Activated CD4-positive, alpha-beta memory T cell treated with anti-CD3 and anti-CD28 coated beads, Interleukin-2, amount 10 ng/mL, durations not matched to agents 7 days and 5 days (primary cell): ENCODE measurements at regions not wholly inside any gene's neighbourhood (a gene's known extent, or its start where the extent isn't known, plus 50 kb on each side); places are given as distances from the start of the nearest gene placed in this dataset.

Experiments used
- CTCF ChIA-PET: fragments of 350-600 bp; sonication (Branson Sonifier 250); formaldehyde crosslinking; loops from one replicate; lab custom pipeline; 2021; ENCODE audit warnings: antibody characterized with exemption, inconsistent platforms; lab: Charles Lee
- POLR2A ChIA-PET: fragments of 350-600 bp; sonication (Branson Sonifier 250); formaldehyde crosslinking; loops from one replicate; lab custom pipeline; 2021; ENCODE audit warnings: antibody characterized with exemption; lab: Charles Lee
- DNase-seq: peaks from one replicate; pipeline ENCODE4 v3.0.0-alpha.2; 2020
- H3K27ac Mint-ChIP-seq: one replicate; pipeline ENCODE4 v1.8.0; 2021; ENCODE audit warnings: mild to moderate bottlenecking, mixed read lengths
- H3K27me3 Mint-ChIP-seq: one replicate; pipeline ENCODE4 v1.8.0; 2021; ENCODE audit warnings: mixed read lengths
- H3K36me3 Mint-ChIP-seq: one replicate; pipeline ENCODE4 v1.8.0; 2021; ENCODE audit warnings: low read depth, mixed read lengths
- H3K4me1 Mint-ChIP-seq: one replicate; pipeline ENCODE4 v1.8.0; 2021; ENCODE audit warnings: mixed read lengths
- H3K4me3 Mint-ChIP-seq: one replicate; pipeline ENCODE4 v1.8.0; 2021; ENCODE audit warnings: mild to moderate bottlenecking, mixed read lengths
- H3K9me3 Mint-ChIP-seq: one replicate; pipeline ENCODE4 v1.8.0; 2021; ENCODE audit warnings: mixed read lengths

GRCh38 chr6:69623357-69623756 is 173.5 kb downstream of the LMBRD1 start:
- H3K27ac Mint-ChIP-seq = no peak overlapping the region
- no peak for DNase-seq
- H3K9me3 Mint-ChIP-seq = no peaks in the 10 kb centered on the region
- ChIA-PET POLR2A (no interaction called here), CTCF (no interaction called here)
- H3K27me3 Mint-ChIP-seq = peaks cover 17% of the 10 kb centered on the region
- no peak overlapping the region for H3K4me3 Mint-ChIP-seq
- no peaks in the 10 kb centered on the region for H3K36me3 Mint-ChIP-seq
- no peaks in the 10 kb centered on the region for H3K4me1 Mint-ChIP-seq

GRCh38 chr6:69622924-69623323 is 173.9 kb downstream of the LMBRD1 start:
- H3K4me1 Mint-ChIP-seq = no peaks in the 10 kb centered on the region
- no peaks in the 10 kb centered on the region for H3K36me3 Mint-ChIP-seq
- POLR2A ChIA-PET = no interaction called here
- DNase-seq = no peak
- no peak overlapping the region for H3K27ac Mint-ChIP-seq
- CTCF ChIA-PET = no interaction called here
- no peaks in the 10 kb centered on the region for H3K9me3 Mint-ChIP-seq
- H3K27me3 Mint-ChIP-seq = peaks cover 17% of the 10 kb centered on the region
- no peak overlapping the region for H3K4me3 Mint-ChIP-seq

- no peaks in the 10 kb centered on the region for H3K4me1 Mint-ChIP-seq
- no peaks in the 10 kb centered on the region for H3K9me3 Mint-ChIP-seq
- POLR2A ChIA-PET = no interaction called here
- no peak overlapping the region for H3K4me3 Mint-ChIP-seq
- H3K36me3 Mint-ChIP-seq = no peaks in the 10 kb centered on the region
- no peak overlapping the region for H3K27ac Mint-ChIP-seq
- H3K27me3 Mint-ChIP-seq = peaks cover 15% of the 10 kb centered on the region
- no peak for DNase-seq
- CTCF ChIA-PET = no interaction called here
Measured at GRCh38 chr6:69622230-69622629, 174.6 kb downstream of the LMBRD1 start.

DNA sequence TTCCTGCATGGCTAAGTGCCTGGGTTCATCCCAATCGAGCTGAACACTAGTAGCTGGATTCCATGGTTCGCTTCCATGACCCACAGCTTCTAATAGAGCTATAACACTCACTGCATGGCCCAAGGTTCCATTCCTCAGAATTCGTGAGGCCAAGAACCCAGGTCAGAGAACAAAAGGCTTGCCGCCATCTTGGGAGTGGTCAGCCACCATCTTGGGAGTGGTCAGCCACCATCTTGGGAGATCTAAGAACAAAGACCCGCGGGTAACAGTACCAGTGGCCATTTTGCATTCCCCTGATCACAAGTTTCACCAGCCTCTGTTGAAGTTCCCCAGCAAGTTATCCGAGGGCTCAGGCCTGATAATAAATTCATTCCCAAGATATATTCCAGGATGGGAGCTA is 179.6 kb downstream of the LMBRD1 start:
- no peaks in the 10 kb centered on the region for H3K4me1 Mint-ChIP-seq
- no peaks in the 10 kb centered on the region for H3K9me3 Mint-ChIP-seq
- peaks cover 6% of the 10 kb centered on the region for H3K27me3 Mint-ChIP-seq
- no peak overlapping the region for H3K27ac Mint-ChIP-seq
- CTCF ChIA-PET = no interaction called here
- no peaks in the 10 kb centered on the region for H3K36me3 Mint-ChIP-seq
- no peak for DNase-seq
- no peak overlapping the region for H3K4me3 Mint-ChIP-seq
- POLR2A ChIA-PET = no interaction called here

GRCh38 chr6:69609836-69610472 is 186.9 kb downstream of the LMBRD1 start:
- H3K27ac Mint-ChIP-seq = no peak overlapping the region
- ChIA-PET POLR2A (no interaction called here), CTCF (no interaction called here)

GRCh38 chr6:69601132-69601531 is 195.7 kb downstream of the LMBRD1 start:
- H3K27me3 Mint-ChIP-seq = peaks cover 2% of the 10 kb centered on the region
- CTCF ChIA-PET = no interaction called here
- no peak overlapping the region for H3K27ac Mint-ChIP-seq
- no peaks in the 10 kb centered on the region for H3K4me1 Mint-ChIP-seq
- H3K36me3 Mint-ChIP-seq = no peaks in the 10 kb centered on the region
- H3K4me3 Mint-ChIP-seq = no peak overlapping the region
- no peak for DNase-seq
- H3K9me3 Mint-ChIP-seq = no peaks in the 10 kb centered on the region
- POLR2A ChIA-PET = no interaction called here

More at GRCh38 chr6:69609836-69610472, 186.9 kb downstream of the LMBRD1 start:
- H3K27me3 Mint-ChIP-seq = peaks cover 4% of the 10 kb centered on the region
- no peak overlapping the region for H3K4me3 Mint-ChIP-seq
- no peaks in the 10 kb centered on the region for H3K4me1 Mint-ChIP-seq
- H3K36me3 Mint-ChIP-seq = no peaks in the 10 kb centered on the region
- no peak for DNase-seq
- H3K9me3 Mint-ChIP-seq = no peaks in the 10 kb centered on the region

- no peak overlapping the region for H3K4me3 Mint-ChIP-seq
- ChIA-PET CTCF (no interaction called here), POLR2A (no interaction called here)
- H3K27ac Mint-ChIP-seq = no peak overlapping the region
- H3K4me1 Mint-ChIP-seq = no peaks in the 10 kb centered on the region
- H3K27me3 Mint-ChIP-seq = no peaks in the 10 kb centered on the region
- no peaks in the 10 kb centered on the region for H3K9me3 Mint-ChIP-seq
- DNase-seq = no peak
- no peaks in the 10 kb centered on the region for H3K36me3 Mint-ChIP-seq
Measured at GRCh38 chr6:69594405-69594804, 202.4 kb downstream of the LMBRD1 start.

DNA sequence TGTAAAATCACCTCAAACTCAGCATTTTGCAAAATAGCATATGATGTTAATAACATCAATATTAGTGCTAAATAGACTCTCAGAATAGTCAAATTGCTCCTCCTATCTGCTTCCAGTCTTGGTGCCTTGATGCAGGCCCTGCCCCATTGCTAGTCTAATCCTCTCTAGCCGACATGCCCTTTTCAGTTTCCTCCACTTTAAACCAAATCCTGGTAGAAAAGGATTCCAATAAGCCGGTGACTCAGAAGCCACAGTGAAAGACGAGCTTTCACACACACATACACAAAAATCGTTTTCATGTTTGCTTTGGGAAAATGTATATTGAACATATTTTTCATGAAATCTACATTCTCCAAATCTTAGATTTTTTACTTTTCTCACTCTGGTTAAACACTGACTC is 203.1 kb downstream of the LMBRD1 start:
- Mint-ChIP-seq H3K4me1 (no peaks in the 10 kb centered on the region), H3K27ac (no peak overlapping the region), H3K27me3 (no peaks in the 10 kb centered on the region), H3K9me3 (no peaks in the 10 kb centered on the region), H3K36me3 (no peaks in the 10 kb centered on the region), H3K4me3 (no peak overlapping the region)
- ChIA-PET CTCF (no interaction called here), POLR2A (no interaction called here)
- DNase-seq = no peak

DNA sequence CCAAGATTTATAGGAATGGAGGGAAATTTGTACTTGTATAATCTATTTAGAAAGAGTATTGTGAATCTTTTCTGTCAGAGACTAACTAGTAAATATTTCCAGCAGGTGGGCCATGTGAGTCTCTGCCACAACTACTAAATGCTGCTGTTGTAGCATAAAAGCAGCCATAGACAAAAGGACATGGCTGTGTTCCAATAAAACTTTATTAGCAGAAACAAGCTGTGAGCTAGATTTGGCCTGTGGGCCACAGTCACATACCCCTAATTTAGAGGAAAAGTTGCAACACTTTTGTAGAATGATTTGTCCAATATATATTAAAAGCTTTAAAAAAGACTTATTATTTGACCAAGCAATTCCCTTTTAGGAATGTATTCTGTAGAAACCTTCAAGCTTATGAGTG is 207.2 kb downstream of the LMBRD1 start:
- H3K36me3 Mint-ChIP-seq = no peaks in the 10 kb centered on the region
- ChIA-PET POLR2A (no interaction called here), CTCF (no interaction called here)
- peaks cover 10% of the 10 kb centered on the region for H3K4me1 Mint-ChIP-seq
- peaks cover 14% of the 10 kb centered on the region for H3K27me3 Mint-ChIP-seq
- no peak overlapping the region for H3K27ac Mint-ChIP-seq
- DNase-seq = no peak
- H3K9me3 Mint-ChIP-seq = no peaks in the 10 kb centered on the region
- H3K4me3 Mint-ChIP-seq = no peak overlapping the region

DNA sequence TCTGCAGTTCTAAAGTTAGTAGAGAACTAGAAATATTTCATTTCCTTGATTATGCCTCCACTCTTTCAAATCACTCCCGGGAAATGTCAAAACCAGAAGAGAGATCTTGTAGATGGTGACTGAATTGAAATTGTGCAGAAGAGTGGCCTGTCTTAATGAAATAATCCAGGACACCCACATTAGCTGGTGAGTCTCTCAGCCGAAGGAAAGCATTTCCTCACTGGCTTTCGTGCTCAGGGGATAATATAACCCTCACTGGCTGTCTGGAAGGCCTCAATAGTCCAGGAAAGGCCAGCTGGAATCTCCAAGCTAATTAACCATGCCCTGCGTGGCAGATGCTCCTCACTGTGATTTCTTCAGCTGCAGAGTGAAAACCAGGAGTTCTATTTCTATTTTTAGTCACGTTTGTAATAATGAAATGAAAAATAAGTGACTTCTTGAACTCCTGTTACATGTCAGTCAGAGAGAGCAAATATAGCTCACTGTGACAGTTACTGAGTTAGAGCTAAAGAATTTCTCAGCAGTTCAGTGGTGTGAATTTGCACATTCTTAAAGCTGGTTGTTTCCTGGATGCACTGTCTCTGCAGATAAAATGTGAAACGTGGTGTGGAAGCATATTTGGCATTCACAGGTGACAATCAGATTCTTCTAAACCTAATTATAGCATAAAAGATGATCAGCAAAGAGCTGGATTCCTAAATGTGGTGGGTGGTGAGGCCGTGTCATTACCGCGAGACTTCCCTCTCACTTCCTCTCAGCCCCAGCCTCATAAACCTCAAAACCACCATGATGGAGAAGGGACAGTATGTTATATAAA is 211.7 kb downstream of the LMBRD1 start:
- Mint-ChIP-seq H3K36me3 (no peaks in the 10 kb centered on the region), H3K4me3 (no peak overlapping the region), H3K27me3 (peaks cover 20% of the 10 kb centered on the region), H3K27ac (no peak overlapping the region), H3K4me1 (peaks cover 12% of the 10 kb centered on the region), H3K9me3 (no peaks in the 10 kb centered on the region)
- POLR2A ChIA-PET = no interaction called here
- CTCF ChIA-PET = no interaction called here
- no peak for DNase-seq

DNA sequence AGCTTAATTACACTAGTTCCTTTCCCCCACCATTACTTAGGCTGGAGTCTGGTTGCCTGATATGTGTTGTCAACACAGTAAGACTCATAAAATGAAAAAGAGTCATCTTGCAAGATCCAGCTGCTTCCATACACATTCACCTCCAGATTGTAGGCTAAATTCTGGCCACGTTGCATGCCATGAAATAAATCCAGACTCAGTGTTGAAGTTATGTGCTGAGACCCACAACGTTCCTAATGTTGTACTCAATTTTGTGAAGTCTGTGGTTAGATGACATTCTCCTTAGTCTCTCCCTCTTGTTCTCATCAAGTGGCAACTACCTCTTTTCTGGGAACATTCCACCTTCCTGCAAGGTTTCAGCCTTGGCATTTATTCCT is 212.3 kb downstream of the LMBRD1 start:
- Mint-ChIP-seq H3K36me3 (no peaks in the 10 kb centered on the region), H3K4me3 (no peak overlapping the region), H3K27me3 (peaks cover 20% of the 10 kb centered on the region), H3K27ac (no peak overlapping the region), H3K4me1 (peaks cover 12% of the 10 kb centered on the region), H3K9me3 (no peaks in the 10 kb centered on the region)
- CTCF ChIA-PET = no interaction called here
- POLR2A ChIA-PET = no interaction called here
- no peak for DNase-seq

DNA sequence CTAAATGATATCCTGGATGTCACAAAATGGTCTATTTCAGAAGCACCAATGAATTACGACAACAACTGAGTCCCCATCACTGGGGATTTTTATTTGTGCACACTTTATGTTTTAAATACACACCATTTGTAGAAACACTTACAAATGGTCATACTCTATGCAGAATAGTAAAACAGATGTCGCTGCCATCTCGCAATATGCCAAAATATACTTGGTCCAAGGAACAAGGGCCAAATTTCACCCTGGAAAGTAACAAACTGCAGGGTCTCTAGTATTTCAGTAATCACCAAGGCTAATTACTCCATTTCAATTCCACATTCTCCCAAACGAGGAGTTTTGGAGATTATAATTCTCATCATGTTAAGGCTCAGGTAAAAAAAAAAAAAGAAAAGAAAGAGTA is 215.2 kb downstream of the LMBRD1 start:
- no peaks in the 10 kb centered on the region for H3K9me3 Mint-ChIP-seq
- H3K27ac Mint-ChIP-seq = no peak overlapping the region
- no peak overlapping the region for H3K4me3 Mint-ChIP-seq
- no peaks in the 10 kb centered on the region for H3K36me3 Mint-ChIP-seq
- ChIA-PET CTCF (no interaction called here), POLR2A (no interaction called here)
- H3K4me1 Mint-ChIP-seq = peaks cover 12% of the 10 kb centered on the region
- H3K27me3 Mint-ChIP-seq = peaks cover 17% of the 10 kb centered on the region
- no peak for DNase-seq

DNA sequence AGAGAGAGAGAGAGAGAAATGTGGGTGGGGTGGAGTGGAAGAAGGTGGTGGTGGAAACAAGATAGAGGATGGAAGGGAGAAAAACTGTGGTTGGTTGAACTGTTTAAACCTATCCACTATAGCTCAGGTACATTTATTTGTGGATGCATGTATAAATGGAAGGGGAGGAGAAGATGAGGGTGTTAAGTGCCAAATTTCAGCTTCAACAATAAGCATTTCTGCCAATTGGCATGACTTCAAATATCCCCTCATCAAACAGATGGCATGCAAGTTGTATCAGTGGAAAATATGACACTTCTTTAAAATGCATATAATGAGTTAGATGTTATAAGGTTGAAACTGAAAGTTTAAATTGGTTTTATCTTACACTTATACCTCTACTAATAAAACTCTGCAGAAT is 216.1 kb downstream of the LMBRD1 start:
- ChIA-PET POLR2A (no interaction called here), CTCF (no interaction called here)
- H3K36me3 Mint-ChIP-seq = no peaks in the 10 kb centered on the region
- no peak overlapping the region for H3K4me3 Mint-ChIP-seq
- H3K27me3 Mint-ChIP-seq = peaks cover 12% of the 10 kb centered on the region
- H3K9me3 Mint-ChIP-seq = no peaks in the 10 kb centered on the region
- DNase-seq = no peak
- H3K4me1 Mint-ChIP-seq = peaks cover 12% of the 10 kb centered on the region
- H3K27ac Mint-ChIP-seq = no peak overlapping the region

GRCh38 chr6:69578361-69578890 is 218.4 kb downstream of the LMBRD1 start:
- Mint-ChIP-seq H3K27ac (no peak overlapping the region), H3K9me3 (no peaks in the 10 kb centered on the region), H3K4me3 (no peak overlapping the region), H3K27me3 (peaks cover 4% of the 10 kb centered on the region), H3K4me1 (no peaks in the 10 kb centered on the region), H3K36me3 (no peaks in the 10 kb centered on the region)
- POLR2A ChIA-PET = no interaction called here
- CTCF ChIA-PET = interaction anchor here (0.7 kb wide), 1 partner anchor 64 kb away, joined by 3 read pairs; no protein-coding TSS in a partner anchor
- DNase-seq = no peak
